ENCODE measurements at regions not wholly inside any gene's neighbourhood (a gene's known extent, or its start where the extent isn't known, plus 50 kb on each side); places are given as distances from the start of the nearest gene placed in this dataset.

DNA sequence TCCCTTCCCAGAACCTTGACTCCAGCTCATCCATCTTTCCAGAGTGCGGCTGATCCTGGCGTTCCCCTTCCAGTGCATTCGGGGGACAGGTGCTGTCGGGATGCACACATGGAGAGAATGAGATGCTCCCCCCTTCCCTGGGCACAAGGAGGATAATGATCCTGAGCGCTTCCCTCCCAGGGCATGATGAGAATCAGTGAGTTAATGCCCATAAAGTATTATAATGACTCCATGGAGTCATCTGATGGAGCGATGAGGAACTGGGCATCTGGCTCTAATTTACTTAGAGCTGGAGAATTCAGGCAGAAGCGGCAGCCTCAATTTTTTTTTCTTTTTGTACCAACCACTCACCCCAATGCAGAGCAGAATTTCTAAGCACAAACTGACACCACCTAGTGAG lies 79.6 kb upstream of the SKOR2 start:
- Histone ChIP-seq H3K9me3 (no peaks in the 10 kb centered on the region), H3K27me3 (peaks cover 3% of the 10 kb centered on the region), H3K27ac (no peak overlapping the region), H3K4me3 (no peak overlapping the region), H3K36me3 (no peaks in the 10 kb centered on the region), H3K4me1 (no peaks in the 10 kb centered on the region)
- WGBS, result 48% methylated on average over 7 of the region's 7 CpGs
- no peak for DNase-seq (ENCODE audit: low spot score in 2 of 2)
- TF ChIP-seq POLR2A (IDR thresholded peaks at IDR 0.05) (no peak), POLR2AphosphoS5 (IDR thresholded peaks at IDR 0.05) (no peak), CTCF (IDR thresholded peaks at IDR 0.05) (no peak), EP300 (IDR thresholded peaks at IDR 0.05) (no peak)

DNA sequence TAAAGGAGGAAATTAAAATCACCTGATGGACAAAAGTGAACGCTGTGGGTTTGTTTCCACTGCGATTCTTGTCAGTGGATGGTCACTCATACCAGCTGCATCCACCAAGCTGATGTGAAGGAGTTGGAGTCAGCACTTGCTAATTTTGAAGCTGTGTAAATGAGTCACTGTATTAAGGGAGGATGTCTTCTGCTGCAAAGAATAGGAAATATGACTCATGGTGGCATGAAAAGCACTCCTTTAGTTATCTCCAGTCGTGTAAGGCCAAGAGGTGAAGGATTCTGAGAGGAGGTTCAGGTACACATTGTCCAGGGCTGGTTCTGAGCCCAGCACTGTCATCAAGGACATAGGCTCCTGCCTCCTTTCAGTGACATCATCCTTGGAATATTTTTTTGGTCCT lies 71.7 kb upstream of the SKOR2 start:
- H3K27me3 ChIP-seq, result peaks cover 3% of the 10 kb centered on the region
- H3K4me3 ChIP-seq, result no peak overlapping the region
- no peaks in the 10 kb centered on the region for H3K4me1 ChIP-seq
- no peak for DNase-seq (ENCODE audit: low spot score in 2 of 2)
- H3K9me3 ChIP-seq, result no peaks in the 10 kb centered on the region
- TF ChIP-seq POLR2A (IDR thresholded peaks at IDR 0.05) (no peak), POLR2AphosphoS5 (IDR thresholded peaks at IDR 0.05) (no peak)
- 54% methylated on average over 3 of the region's 3 CpGs for whole genome bisulfite sequencing
- H3K36me3 ChIP-seq, result no peaks in the 10 kb centered on the region
- no peak overlapping the region for H3K27ac ChIP-seq

- no peaks in the 10 kb centered on the region for H3K4me1 ChIP-seq
- no peaks in the 10 kb centered on the region for H3K36me3 ChIP-seq
- no peaks in the 10 kb centered on the region for H3K27me3 ChIP-seq
- H3K27ac ChIP-seq, result no peak overlapping the region
- TF ChIP-seq CTCF (IDR thresholded peaks at IDR 0.05) (no peak), EP300 (IDR thresholded peaks at IDR 0.05) (no peak), POLR2A (IDR thresholded peaks at IDR 0.05) (no peak), POLR2AphosphoS5 (IDR thresholded peaks at IDR 0.05) (no peak)
- no peak for DNase-seq (ENCODE audit: low spot score in 2 of 2)
- WGBS, result 91% methylated on average over 3 of the region's 3 CpGs
- no peak overlapping the region for H3K4me3 ChIP-seq
- no peaks in the 10 kb centered on the region for H3K9me3 ChIP-seq
Measured at GRCh38 chr18:47321815-47322214, 70.4 kb upstream of the SKOR2 start.

DNA sequence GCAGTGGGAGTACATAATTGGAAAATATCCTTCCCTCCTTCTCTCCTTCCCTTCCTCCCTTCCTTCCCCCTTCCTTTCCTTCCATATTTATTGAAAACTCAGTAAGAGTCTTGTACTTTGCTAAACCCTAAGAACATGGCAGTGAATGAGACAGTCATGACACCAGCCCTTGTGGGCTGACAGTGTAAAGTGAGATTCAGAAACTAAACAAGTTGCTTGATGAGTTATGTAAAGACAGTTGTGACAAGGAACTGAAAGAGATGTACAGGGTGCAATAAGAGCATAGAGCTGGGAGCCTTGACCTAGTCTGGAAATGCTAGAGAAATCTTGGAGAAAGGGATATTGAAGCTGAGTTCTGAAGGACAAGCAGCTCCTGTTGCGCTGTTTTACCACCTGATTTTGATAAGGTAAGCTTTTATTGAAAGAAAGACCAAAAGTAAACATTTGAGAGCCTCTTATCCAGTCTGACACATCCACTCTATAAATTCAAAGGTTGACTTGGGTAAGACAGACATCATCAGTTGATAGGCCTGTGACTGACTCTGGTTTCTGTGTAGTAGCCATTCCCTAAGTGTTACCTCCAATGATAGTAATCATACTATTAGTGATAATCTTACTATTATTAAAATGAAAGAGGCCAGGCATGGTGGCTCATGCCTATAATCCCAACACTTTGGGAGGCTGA lies 66.5 kb upstream of the SKOR2 start:
- 92% methylated on average over 1 of the region's 1 CpG for WGBS
- H3K4me3 ChIP-seq, result no peak overlapping the region
- no peaks in the 10 kb centered on the region for H3K27me3 ChIP-seq
- no peak for DNase-seq (ENCODE audit: low spot score in 2 of 2)
- H3K9me3 ChIP-seq, result no peaks in the 10 kb centered on the region
- H3K27ac ChIP-seq, result no peak overlapping the region
- no peaks in the 10 kb centered on the region for H3K4me1 ChIP-seq
- TF ChIP-seq CTCF (IDR thresholded peaks at IDR 0.05) (no peak), POLR2A (IDR thresholded peaks at IDR 0.05) (no peak), EP300 (IDR thresholded peaks at IDR 0.05) (no peak), POLR2AphosphoS5 (IDR thresholded peaks at IDR 0.05) (no peak)
- no peaks in the 10 kb centered on the region for H3K36me3 ChIP-seq

DNA sequence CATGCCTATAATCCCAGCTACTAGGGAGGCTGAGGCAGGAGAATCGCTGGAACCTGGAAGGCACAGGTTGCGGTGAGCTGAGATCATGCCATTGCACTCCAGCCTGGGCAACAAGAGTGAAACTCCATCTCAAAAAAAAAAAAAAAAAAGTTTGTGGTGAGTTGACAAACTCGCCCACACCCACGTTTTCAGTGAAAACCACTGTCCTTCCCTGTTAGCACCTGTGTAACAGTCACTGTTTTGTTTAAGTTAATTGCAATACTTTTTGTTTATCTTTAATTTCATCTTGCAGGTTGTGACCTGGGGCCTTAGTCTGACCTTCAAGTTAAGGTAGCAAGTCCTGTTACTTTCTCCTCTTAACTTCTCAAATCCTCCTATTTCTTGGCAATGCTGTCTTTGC lies 65.5 kb upstream of the SKOR2 start:
- H3K36me3 ChIP-seq, result no peaks in the 10 kb centered on the region

More for the DNA sequence above, 65.5 kb upstream of the SKOR2 start:
- Histone ChIP-seq H3K9me3 (no peaks in the 10 kb centered on the region), H3K27ac (no peak overlapping the region), H3K4me1 (no peaks in the 10 kb centered on the region), H3K27me3 (no peaks in the 10 kb centered on the region), H3K4me3 (no peak overlapping the region)
- WGBS, result 85% methylated on average over 4 of the region's 4 CpGs
- DNase-seq (ENCODE audit: low spot score in 2 of 2), result no peak
- no peak for TF ChIP-seq POLR2AphosphoS5 (IDR thresholded peaks at IDR 0.05)
- TF ChIP-seq EP300 (IDR thresholded peaks at IDR 0.05), result no peak
- TF ChIP-seq POLR2A (IDR thresholded peaks at IDR 0.05), result no peak
- no peak for TF ChIP-seq CTCF (IDR thresholded peaks at IDR 0.05)
